Astrocyte (in vitro differentiated cells and primary cell): ENCODE measurements at regions not wholly inside any gene's neighbourhood (a gene's known extent, or its start where the extent isn't known, plus 50 kb on each side); places are given as distances from the start of the nearest gene placed in this dataset.

Experiments used
- EZH2 ChIP-seq: IDR thresholded peaks from 2 replicates; pipeline ENCODE4 v1.6.1; 2012; ENCODE audit warnings: mild to moderate bottlenecking, low read length, inconsistent platforms; ENCODE audit not compliant: insufficient read depth
- TF ChIP-seq, protein P1 (sequence below): IDR thresholded peaks from 2 replicates; pipeline ENCODE4 v1.5.1; 2011; ENCODE audit warnings: low read depth, mild to moderate bottlenecking, inconsistent platforms, low read length, moderate library complexity; ENCODE audit not compliant: insufficient read depth

GRCh38 chr12:102643879-102644575 lies 163.7 kb upstream of the IGF1 start:
- TF ChIP-seq, protein P1, sequence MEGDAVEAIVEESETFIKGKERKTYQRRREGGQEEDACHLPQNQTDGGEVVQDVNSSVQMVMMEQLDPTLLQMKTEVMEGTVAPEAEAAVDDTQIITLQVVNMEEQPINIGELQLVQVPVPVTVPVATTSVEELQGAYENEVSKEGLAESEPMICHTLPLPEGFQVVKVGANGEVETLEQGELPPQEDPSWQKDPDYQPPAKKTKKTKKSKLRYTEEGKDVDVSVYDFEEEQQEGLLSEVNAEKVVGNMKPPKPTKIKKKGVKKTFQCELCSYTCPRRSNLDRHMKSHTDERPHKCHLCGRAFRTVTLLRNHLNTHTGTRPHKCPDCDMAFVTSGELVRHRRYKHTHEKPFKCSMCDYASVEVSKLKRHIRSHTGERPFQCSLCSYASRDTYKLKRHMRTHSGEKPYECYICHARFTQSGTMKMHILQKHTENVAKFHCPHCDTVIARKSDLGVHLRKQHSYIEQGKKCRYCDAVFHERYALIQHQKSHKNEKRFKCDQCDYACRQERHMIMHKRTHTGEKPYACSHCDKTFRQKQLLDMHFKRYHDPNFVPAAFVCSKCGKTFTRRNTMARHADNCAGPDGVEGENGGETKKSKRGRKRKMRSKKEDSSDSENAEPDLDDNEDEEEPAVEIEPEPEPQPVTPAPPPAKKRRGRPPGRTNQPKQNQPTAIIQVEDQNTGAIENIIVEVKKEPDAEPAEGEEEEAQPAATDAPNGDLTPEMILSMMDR, result no peak
- no peak for TF ChIP-seq EZH2
